ENCODE measurements at regions not wholly inside any gene's neighbourhood (a gene's known extent, or its start where the extent isn't known, plus 50 kb on each side); places are given as distances from the start of the nearest gene placed in this dataset.

DNA sequence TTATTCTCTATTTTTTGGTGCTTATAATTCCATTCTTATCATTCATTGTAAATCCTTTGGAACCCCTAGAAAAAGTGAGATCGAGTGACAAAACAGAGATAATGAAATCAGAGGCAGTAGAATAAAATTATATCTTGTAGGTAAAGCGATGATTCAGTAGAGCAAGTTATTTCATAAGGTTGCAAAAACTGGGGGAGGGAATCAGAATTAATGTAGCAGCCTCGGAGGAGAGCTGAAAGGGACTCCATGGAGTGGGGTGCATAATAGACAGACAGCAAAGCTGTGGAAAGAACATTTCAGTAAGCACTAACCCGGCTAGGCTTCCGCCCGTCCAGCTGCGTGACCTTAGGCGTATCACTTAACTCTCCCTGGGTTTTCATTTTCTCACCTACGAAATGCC is 289.7 kb downstream of the EN1 start:
- no peak for DNase-seq
- Histone ChIP-seq H3K27ac (no peak overlapping the region), H3K4me3 (no peak overlapping the region), H3K36me3 (replicated peaks in 1 of 2) (no peaks in the 10 kb centered on the region), H3K9me3 (replicated peaks in 1 of 3) (no peaks in the 10 kb centered on the region), H3K27me3 (no peaks in the 10 kb centered on the region), H3K4me1 (replicated peaks in 1 of 2) (no peaks in the 10 kb centered on the region)
- intact Hi-C loops (cut with DNase I), result no loop called here
- TF ChIP-seq POLR2A (IDR thresholded peaks at IDR 0.05), result no peak
- TF ChIP-seq, protein P1, sequence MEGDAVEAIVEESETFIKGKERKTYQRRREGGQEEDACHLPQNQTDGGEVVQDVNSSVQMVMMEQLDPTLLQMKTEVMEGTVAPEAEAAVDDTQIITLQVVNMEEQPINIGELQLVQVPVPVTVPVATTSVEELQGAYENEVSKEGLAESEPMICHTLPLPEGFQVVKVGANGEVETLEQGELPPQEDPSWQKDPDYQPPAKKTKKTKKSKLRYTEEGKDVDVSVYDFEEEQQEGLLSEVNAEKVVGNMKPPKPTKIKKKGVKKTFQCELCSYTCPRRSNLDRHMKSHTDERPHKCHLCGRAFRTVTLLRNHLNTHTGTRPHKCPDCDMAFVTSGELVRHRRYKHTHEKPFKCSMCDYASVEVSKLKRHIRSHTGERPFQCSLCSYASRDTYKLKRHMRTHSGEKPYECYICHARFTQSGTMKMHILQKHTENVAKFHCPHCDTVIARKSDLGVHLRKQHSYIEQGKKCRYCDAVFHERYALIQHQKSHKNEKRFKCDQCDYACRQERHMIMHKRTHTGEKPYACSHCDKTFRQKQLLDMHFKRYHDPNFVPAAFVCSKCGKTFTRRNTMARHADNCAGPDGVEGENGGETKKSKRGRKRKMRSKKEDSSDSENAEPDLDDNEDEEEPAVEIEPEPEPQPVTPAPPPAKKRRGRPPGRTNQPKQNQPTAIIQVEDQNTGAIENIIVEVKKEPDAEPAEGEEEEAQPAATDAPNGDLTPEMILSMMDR (IDR thresholded peaks at IDR 0.05), result no peak
- WGBS, 4 donors, result 73 to 86% (median 81%) methylated on average over 9 of the region's 9 CpGs

DNA sequence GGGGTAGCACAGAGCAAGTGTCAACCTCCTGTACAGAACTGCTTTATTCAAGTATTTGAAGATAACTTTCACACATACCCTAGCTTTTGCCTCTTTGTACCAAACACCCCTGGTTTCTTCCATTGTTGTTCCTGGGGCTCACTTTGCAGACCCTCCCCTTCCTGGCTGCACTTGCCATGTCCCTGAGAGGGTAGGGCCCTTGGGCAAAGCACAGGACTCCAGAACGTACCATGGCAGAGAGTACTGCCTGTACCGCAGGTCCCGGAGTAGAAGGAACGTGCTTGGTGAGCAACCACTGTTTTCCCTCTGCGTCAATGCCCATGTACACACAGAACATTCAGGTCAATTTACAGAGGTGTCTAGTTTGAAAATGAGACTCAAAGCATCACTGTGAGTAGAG is 290.4 kb downstream of the EN1 start:
- 82 to 91% (median 86%) methylated on average over 5 of the region's 5 CpGs for WGBS, 4 donors
- TF ChIP-seq, protein P1 (IDR thresholded peaks at IDR 0.05), result no peak

DNA sequence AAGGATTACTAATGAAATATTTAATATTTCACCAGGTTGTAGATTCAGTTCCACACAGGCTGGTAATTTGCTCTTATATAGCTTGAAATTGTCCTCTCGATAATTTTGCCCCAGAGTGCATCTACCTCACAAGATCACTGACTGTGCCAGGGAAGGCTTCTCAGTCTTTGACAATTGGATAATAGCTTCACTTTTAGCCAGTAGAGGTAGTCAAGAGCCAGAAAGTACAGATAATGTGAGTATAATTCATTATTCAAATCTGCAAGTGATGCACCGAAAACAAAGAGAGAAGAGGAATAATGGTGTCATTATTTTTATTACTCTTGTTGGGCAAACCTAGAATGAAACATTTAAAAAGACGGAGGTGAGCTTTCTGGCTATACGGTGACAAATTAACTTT is 292.8 kb downstream of the EN1 start:
- TF ChIP-seq, protein P1 (IDR thresholded peaks at IDR 0.05), result no peak
- TF ChIP-seq POLR2A (IDR thresholded peaks at IDR 0.05), result no peak
- no peaks in the 10 kb centered on the region for H3K36me3 ChIP-seq (replicated peaks in 1 of 2)
- no peaks in the 10 kb centered on the region for H3K27me3 ChIP-seq
- H3K4me3 ChIP-seq, result no peak overlapping the region
- no peaks in the 10 kb centered on the region for H3K4me1 ChIP-seq (replicated peaks in 1 of 2)
- intact Hi-C loops (cut with DNase I), result no loop called here
- DNase-seq, result no peak
- no peak overlapping the region for H3K27ac ChIP-seq
- WGBS, 4 donors, result 82 to 85% (median 83%) methylated on average over 4 of the region's 4 CpGs
- no peaks in the 10 kb centered on the region for H3K9me3 ChIP-seq (replicated peaks in 1 of 3)

More for the DNA sequence above, 290.4 kb downstream of the EN1 start:
- no peaks in the 10 kb centered on the region for H3K27me3 ChIP-seq
- no peak overlapping the region for H3K4me3 ChIP-seq
- DNase-seq, result no peak
- no peaks in the 10 kb centered on the region for H3K9me3 ChIP-seq (replicated peaks in 1 of 3)
- intact Hi-C loops (cut with DNase I), result no loop called here
- H3K27ac ChIP-seq, result no peak overlapping the region
- H3K4me1 ChIP-seq (replicated peaks in 1 of 2), result no peaks in the 10 kb centered on the region
- H3K36me3 ChIP-seq (replicated peaks in 1 of 2), result no peaks in the 10 kb centered on the region

DNA sequence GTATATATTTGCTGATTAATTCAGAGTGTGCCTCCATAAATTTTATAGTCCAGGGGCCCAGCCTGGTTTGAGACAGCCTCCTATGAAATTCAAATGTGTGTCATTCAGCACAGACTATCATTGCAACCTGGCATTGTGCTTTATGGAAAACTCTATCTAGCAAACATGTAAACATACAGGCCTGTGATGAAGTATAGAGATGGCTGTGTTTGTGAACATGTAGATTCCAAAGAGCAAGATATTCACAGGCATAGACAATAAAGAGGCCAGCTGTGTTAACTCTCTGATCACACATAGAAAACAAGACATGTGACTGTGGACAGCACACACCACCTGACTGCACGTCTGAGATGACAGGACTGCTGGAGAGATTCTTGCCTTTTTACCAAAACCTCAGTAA is 297.9 kb downstream of the EN1 start:
- H3K27me3 ChIP-seq, result no peaks in the 10 kb centered on the region
- H3K4me3 ChIP-seq, result no peak overlapping the region
- H3K27ac ChIP-seq, result no peak overlapping the region
- intact Hi-C loops (cut with DNase I), result no loop called here
- TF ChIP-seq POLR2A (IDR thresholded peaks at IDR 0.05), result no peak
- TF ChIP-seq, protein P1 (IDR thresholded peaks at IDR 0.05), result no peak
- no peaks in the 10 kb centered on the region for H3K36me3 ChIP-seq (replicated peaks in 1 of 2)
- no peaks in the 10 kb centered on the region for H3K9me3 ChIP-seq (replicated peaks in 1 of 3)
- no peaks in the 10 kb centered on the region for H3K4me1 ChIP-seq (replicated peaks in 1 of 2)
- DNase-seq, result no peak
- WGBS, 4 donors, result 48 to 78% (median 62%) methylated on average over 1 of the region's 1 CpG

Measured in adrenal gland (tissue), 9 donors.